Thymus (tissue), 11 donors: ENCODE measurements at regions not wholly inside any gene's neighbourhood (a gene's known extent, or its start where the extent isn't known, plus 50 kb on each side); places are given as distances from the start of the nearest gene placed in this dataset.
"Not testable (repeated sequence)": the region's sequence is repeated elsewhere in the genome, so short reads cannot be mapped to it uniquely, and the experiment has no call there.

ENCODE experiments used
- DNase-seq, 9 donors: peaks; one replicate each; pipeline ENCODE4 v3.0.0-alpha.2; 2013; ENCODE audit warnings: low spot score in 9 of 9, low read depth in 6 of 9, missing footprints in 1 of 9
- H3K27ac ChIP-seq, 2 donors: one replicate each; pipeline ENCODE4 v1.5.1; 2013; ENCODE audit warnings: control low read depth in 1 of 2, low read depth in 1 of 2, low read length in 1 of 2, mild to moderate bottlenecking in 1 of 2, moderate library complexity in 1 of 2
- H3K27me3 ChIP-seq, 2 donors: one replicate each; pipeline ENCODE4 v1.5.1; 2013; ENCODE audit warnings: low read length in 1 of 2; ENCODE audit not compliant: control insufficient read depth in 2 of 2, insufficient read depth in 1 of 2
- H3K36me3 ChIP-seq, 2 donors: one replicate each; pipeline ENCODE4 v1.5.1; 2013; ENCODE audit warnings: low read length in 1 of 2, mild to moderate bottlenecking in 1 of 2, moderate library complexity in 1 of 2; ENCODE audit not compliant: control insufficient read depth in 2 of 2, insufficient read depth in 2 of 2
- H3K4me1 ChIP-seq, 2 donors: one replicate each; pipeline ENCODE4 v1.5.1; 2013; ENCODE audit warnings: low read length in 2 of 2; ENCODE audit not compliant: control insufficient read depth in 2 of 2, insufficient read depth in 2 of 2
- H3K4me3 ChIP-seq, 2 donors: one replicate each; pipeline ENCODE4 v1.5.1; 2013; ENCODE audit warnings: low read length in 2 of 2, control low read depth in 1 of 2, mild to moderate bottlenecking in 1 of 2
- H3K9me3 ChIP-seq, 2 donors: one replicate each; pipeline ENCODE4 v1.5.1; 2013; ENCODE audit warnings: low read length in 1 of 2, mild to moderate bottlenecking in 1 of 2; ENCODE audit not compliant: control insufficient read depth in 2 of 2, insufficient read depth in 1 of 2
- WGBS: extraction: QIAGEN DNeasy Blood & Tissue Kit; methylation state at CpG from one replicate; pipeline ENCODE4 v1.1.7; 2013; 5-methylcytosine and 5-hydroxymethylcytosine counted together
- donor health status: healthy.

DNA sequence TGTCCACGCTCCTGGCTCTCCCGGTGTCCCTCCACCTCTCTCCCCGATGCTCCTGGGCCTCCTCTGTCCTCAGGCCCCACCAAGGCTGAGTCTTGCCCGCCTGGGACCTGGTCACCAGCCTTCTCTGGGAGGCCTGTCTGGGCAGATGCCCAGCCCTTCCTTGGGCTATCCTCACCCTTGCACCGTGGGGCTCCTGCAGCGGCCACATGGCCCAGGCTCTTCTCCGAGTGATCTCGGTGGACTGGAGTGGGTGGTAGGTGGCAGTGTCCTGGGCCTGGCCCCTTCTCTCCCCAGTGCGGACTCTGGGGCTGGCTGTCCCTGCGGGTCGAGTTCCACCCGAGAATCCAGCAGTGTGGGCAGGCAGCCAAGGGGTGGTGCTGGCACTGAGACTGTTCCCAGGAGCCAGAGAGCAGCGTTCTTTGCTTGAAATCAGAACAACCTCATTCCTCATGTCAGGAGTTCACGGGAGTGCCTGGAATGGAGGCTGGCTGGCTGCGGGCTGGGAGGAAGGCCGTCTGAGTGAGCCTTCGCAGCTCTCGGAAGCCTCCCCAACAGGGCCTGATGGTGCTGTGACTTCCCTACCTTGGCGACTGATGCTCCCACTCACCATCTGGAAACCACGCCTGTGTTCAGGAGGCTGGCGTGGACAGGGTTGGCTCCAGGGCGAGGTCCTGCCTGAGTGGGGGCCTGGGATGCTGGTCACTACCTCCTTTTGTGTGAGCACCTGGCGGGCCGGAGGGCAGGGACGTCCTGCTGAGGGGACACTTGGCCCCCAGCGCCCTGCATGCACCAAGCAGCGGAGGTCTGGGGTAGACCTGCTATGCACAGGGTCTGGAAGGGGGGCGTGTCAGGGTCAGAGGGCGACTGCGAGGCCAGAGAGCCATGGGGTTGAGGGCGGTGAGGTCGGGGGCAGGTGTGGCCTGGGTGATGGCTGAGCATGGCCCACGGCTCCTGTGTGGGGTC is 113.9 kb downstream of the TMEM121 start:
- not testable (repeated sequence) for H3K4me3 ChIP-seq, H3K4me1 ChIP-seq, H3K36me3 ChIP-seq, DNase-seq, H3K27ac ChIP-seq, H3K9me3 ChIP-seq, H3K27me3 ChIP-seq
- 95% methylated on average over 29 of the region's 33 CpGs for WGBS

DNA sequence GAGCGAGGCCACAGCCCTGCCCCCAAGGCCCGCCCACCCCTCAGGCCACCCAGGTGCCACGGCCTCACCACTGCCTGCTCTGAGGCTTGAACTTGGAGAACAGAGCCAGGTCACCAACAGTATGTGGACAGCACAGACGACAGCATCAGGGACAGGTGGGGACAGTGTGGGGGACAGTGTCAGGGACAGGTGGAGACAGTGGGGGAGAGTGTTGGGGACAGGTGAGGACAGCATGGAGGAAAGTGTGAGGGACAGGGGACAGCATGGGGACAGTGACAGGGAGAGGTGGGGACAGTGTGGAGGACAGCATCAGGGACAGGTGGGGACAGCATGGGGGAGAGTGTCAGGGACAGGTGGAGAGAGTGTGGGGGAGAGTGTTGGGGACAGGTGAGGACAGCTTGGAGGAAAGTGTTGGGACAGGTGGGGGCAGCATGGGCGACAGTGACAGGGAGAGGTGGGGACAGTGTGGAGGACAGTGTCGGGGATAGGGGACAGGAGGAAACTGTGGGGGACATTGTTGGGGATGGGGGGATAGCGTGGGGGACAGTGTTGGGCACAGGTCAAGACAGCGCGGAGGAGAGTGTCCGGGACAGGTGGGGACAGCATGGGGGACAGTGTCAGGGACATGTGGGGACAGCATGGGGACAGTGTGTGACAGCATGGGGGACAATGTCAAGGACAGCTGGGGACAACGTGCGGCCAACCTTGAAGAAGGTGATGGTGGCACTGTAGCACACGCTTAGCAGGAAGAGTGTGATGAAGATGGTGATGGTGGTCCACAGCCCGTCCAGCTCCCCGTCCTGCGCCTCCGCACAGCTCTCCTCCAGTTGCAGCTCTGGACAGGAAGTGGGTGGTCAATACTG is 114.9 kb downstream of the TMEM121 start:
- H3K27ac ChIP-seq: no peak overlapping the region
- DNase-seq: no peak
- no peak overlapping the region for H3K4me3 ChIP-seq
- no peaks in the 10 kb centered on the region for H3K36me3 ChIP-seq
- H3K9me3 ChIP-seq: peaks cover 0 to 3% of the 10 kb centered on the region in 2 donors
- no peaks in the 10 kb centered on the region for H3K27me3 ChIP-seq
- 90% methylated on average over 17 of the region's 17 CpGs for WGBS
- H3K4me1 ChIP-seq: no peaks in the 10 kb centered on the region

GRCh38 chr14:105641951-105642350 is 115.6 kb downstream of the TMEM121 start:
- H3K4me3 ChIP-seq, H3K27me3 ChIP-seq, H3K4me1 ChIP-seq, H3K9me3 ChIP-seq, DNase-seq, H3K27ac ChIP-seq, H3K36me3 ChIP-seq: not testable (repeated sequence)
- WGBS: 87% methylated on average over 12 of the region's 12 CpGs

DNA sequence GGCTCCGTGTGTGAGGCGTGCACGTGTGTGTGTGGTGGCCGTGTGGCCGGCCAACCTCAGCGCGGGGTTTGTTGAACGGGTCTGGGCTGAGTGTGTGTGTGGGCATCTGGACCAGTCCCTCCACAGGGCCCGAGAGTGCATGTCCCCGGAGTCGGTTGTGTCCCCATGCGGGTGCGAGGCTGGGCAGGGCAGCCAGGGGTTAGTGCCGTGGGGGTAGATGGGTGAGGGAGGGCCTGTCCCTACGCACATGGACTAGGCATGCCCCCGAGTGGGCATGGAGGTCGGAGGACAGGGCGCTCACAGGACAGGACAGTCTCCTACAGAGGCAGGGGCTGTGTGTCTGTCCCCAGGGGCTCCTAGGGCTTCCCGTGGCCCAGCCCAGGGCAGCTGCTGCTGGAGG is 116.1 kb downstream of the TMEM121 start:
- 97% methylated on average over 15 of the region's 19 CpGs for WGBS
- not testable (repeated sequence) for DNase-seq, H3K27me3 ChIP-seq, H3K4me1 ChIP-seq, H3K27ac ChIP-seq, H3K4me3 ChIP-seq, H3K9me3 ChIP-seq, H3K36me3 ChIP-seq

DNA sequence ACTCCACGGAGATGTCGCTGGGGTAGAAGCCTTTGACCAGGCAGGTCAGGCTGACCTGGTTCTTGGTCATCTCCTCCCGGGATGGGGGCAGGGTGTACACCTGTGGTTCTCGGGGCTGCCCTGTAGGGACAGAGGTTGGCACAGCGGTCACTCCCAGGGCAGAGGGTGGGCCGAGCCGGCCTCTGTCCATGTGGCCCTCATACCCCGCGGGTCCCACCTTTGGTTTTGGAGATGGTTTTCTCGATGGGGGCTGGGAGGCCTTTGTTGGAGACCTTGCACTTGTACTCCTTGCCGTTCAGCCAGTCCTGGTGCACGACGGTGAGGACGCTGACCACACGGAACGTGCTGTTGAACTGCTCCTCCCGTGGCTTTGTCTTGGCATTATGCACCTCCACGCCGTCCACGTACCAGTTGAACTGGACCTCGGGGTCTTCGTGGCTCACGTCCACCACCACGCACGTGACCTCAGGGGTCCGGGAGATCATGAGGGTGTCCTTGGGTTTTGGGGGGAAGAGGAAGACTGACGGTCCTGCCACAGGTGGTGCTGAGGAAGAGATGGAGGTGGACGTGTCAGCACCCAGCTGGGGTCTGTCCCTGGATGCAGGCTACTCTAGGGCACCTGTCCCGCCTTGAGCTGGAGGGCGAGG is 117.1 kb downstream of the TMEM121 start:
- not testable (repeated sequence) for H3K4me3 ChIP-seq, DNase-seq, H3K4me1 ChIP-seq, H3K9me3 ChIP-seq, H3K27ac ChIP-seq, H3K27me3 ChIP-seq, H3K36me3 ChIP-seq
- WGBS: 93% methylated on average over 30 of the region's 30 CpGs

DNA sequence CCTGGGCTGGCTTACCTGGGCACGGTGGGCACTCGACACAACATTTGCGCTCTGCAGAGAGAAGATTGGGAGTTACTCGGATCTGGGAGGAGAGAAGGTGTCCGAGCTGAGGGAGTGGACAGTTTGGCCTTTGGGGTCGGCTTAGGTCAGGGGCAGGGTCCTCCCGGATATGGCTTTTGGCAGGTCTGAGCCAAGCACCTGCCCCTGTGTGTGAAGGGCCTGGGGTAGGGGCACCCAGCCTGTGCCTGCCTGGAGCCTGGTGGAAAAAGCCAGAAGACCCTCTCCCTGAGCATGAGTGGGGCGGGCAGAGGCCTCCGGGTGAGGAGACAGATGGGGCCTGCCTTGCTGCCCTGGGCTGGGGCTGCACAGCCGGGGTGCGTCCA is 117.7 kb downstream of the TMEM121 start:
- H3K4me1 ChIP-seq, H3K27ac ChIP-seq, DNase-seq, H3K36me3 ChIP-seq, H3K27me3 ChIP-seq, H3K9me3 ChIP-seq, H3K4me3 ChIP-seq: not testable (repeated sequence)
- 95% methylated on average over 11 of the region's 11 CpGs for WGBS

GRCh38 chr14:105644457-105644856 is 118.1 kb downstream of the TMEM121 start:
- H3K27me3 ChIP-seq, H3K4me1 ChIP-seq, H3K9me3 ChIP-seq, H3K36me3 ChIP-seq, H3K27ac ChIP-seq, H3K4me3 ChIP-seq, DNase-seq: not testable (repeated sequence)
- WGBS: 92% methylated on average over 19 of the region's 19 CpGs

DNA sequence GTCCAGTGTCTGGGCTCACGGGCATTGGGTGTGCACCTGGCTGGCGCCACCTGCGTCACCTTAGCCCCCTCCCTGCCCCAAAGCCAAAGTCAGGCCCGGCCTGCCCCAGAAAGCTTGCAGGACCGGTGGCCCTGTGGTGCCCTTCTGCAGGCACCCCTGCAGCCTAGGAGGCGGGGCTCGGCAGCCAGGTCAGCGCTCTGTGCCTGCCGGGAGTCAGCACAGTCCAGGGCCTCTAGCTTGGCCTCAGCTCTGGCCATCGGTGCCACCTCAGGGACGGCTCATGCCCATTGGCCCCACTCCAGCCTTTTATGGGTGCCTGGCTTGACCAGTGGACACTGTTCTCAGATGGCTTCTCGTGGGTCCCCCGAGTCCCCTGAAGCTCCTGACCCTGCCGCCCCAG is 118.5 kb downstream of the TMEM121 start:
- H3K9me3 ChIP-seq, H3K27me3 ChIP-seq, DNase-seq, H3K4me3 ChIP-seq, H3K36me3 ChIP-seq, H3K4me1 ChIP-seq, H3K27ac ChIP-seq: not testable (repeated sequence)
- WGBS: 94% methylated on average over 10 of the region's 14 CpGs

DNA sequence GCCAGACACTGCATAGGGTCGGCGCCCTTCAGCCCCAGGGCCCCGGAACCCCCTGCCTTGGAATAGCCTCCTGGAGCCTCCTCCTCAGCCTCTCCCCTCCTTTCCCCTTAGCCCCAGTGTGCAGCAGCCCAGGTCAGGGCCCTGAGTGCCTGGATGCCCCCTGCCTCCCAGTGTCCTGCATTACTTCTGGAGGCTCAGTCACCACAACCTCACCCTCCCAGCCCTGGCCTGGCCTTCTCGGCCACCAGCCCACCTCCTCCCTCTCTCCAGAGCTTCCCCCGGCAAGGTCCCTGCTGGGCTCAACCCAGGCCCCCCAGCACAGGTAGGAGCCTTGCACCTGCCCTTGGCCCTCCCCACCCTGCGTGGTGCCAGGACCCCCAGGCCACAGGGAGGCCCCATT is 119.0 kb downstream of the TMEM121 start:
- not testable (repeated sequence) for H3K27ac ChIP-seq, H3K4me1 ChIP-seq, H3K27me3 ChIP-seq, H3K36me3 ChIP-seq, H3K4me3 ChIP-seq, DNase-seq
- H3K9me3 ChIP-seq: peaks cover 0 to 12% of the 10 kb centered on the region in 2 donors
- no CpG with 5 or more reads among the region's 6 CpGs for WGBS
